Gastrocnemius medialis (tissue), 4 donors: ENCODE measurements at regions not wholly inside any gene's neighbourhood (a gene's known extent, or its start where the extent isn't known, plus 50 kb on each side); places are given as distances from the start of the nearest gene placed in this dataset.

ENCODE experiments used
- ATAC-seq, 2 donors: fragments of 150-250 bp; one replicate each; pipeline ENCODE4 v1.9.1; 2016
- DNase-seq, 2 donors: peaks; one replicate each; pipeline ENCODE4 v3.0.0-alpha.2; 2019
- H3K27ac ChIP-seq, 4 donors: fragments of 200-600 bp; sonication (generic); 1 replicate in 1 of 4; 2 replicates in 3 of 4; pipeline ENCODE4 v1.5.1; 2016 to 2018; ENCODE audit warnings: mild to moderate bottlenecking in 2 of 4, moderate library complexity in 1 of 4
- H3K27me3 ChIP-seq, 3 donors: fragments of 200-600 bp; sonication (generic) in 2 of 3; 1 replicate in 1 of 3; 2 replicates in 2 of 3; pipeline versions ENCODE4 v1.5.1 to v1.6.0; 2016 to 2019; ENCODE audit warnings: mild to moderate bottlenecking in 1 of 3, moderate library complexity in 1 of 3
- H3K36me3 ChIP-seq, 2 donors: fragments of 200-600 bp; sonication (generic) in 1 of 2; one replicate each; pipeline ENCODE4 v1.5.1; 2017 to 2018
- H3K4me1 ChIP-seq, 2 donors: fragments of 200-600 bp; sonication (generic) in 1 of 2; one replicate each; pipeline ENCODE4 v1.5.1; 2016 to 2017; ENCODE audit warnings: mild to moderate bottlenecking in 2 of 2
- H3K4me3 ChIP-seq, 4 donors: fragments of 200-600 bp; sonication (generic) in 3 of 4; 1 replicate in 1 of 4; 2 replicates in 3 of 4; pipeline ENCODE4 v1.5.1; 2016 to 2019; ENCODE audit warnings: mild to moderate bottlenecking in 2 of 4
- H3K9me3 ChIP-seq, 3 donors: fragments of 200-600 bp; sonication (generic) in 2 of 3; 1 replicate in 1 of 3; 2 replicates in 2 of 3; pipeline ENCODE4 v1.5.1; 2016 to 2019
- POLR2A ChIP-seq, 2 donors: fragments of 450-650 bp; IDR thresholded peaks; one replicate each; pipeline ENCODE4 v1.6.1; 2017; ENCODE audit warnings: antibody characterized with exemption in 2 of 2, mild to moderate bottlenecking in 2 of 2, moderate library complexity in 2 of 2
- in situ Hi-C, 4 donors: fragments of 200-750 bp; cut with MboI; loops; one replicate each; pipeline versions ENCODE4 v1.15.0 to v1.8.0; 2017; ENCODE audit warnings: low sequenced_read_pairs in 4 of 4
- intact Hi-C: fragments of 100-400 bp; cut with DNase I; formaldehyde crosslinking; loops from one replicate; pipeline ENCODE4 v1.15.1; 2023; ENCODE audit warnings: low total_unique reads
- TF ChIP-seq, protein P1 (sequence below), 5 experiments: fragments of 450-650 bp in 3 of 5; fragments of 200-600 bp in 2 of 5; sonication (generic) in 2 of 5; IDR thresholded peaks in 4 of 5; conservative IDR thresholded peaks in 1 of 5; 1 replicate in 4 of 5; 2 replicates in 1 of 5; pipeline ENCODE4 v1.5.1; 2016 to 2019; ENCODE audit warnings: antibody characterized with exemption in 5 of 5, mild to moderate bottlenecking in 3 of 5, moderate library complexity in 3 of 5

DNA sequence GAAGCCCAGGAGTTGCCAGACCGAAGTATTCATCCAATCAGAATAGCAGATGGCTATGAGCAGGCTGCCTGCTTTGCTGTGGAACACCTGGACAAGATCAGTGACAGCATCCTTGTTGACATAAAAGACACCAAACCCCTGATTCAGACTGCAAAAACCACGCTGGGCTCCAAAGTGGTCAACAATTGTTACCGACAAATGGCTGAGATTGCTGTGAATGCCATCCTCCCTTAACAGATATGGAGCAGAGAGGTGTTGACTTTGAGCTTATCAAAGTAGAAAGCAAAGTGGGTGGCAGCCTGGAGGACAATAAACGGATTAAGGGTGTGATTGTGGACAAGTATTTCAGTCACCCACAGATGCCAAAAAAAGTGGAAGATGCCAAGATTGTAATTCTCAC is 250.3 kb upstream of the OBI1 start:
- Histone ChIP-seq H3K36me3 (no peaks in the 10 kb centered on the region), H3K4me1 (no peaks in the 10 kb centered on the region), H3K4me3 (no peak overlapping the region), H3K9me3 (no peaks in the 10 kb centered on the region), H3K27me3 (no peaks in the 10 kb centered on the region), H3K27ac (no peak overlapping the region)
- intact Hi-C loops: no loop called here
- TF ChIP-seq, protein P1, sequence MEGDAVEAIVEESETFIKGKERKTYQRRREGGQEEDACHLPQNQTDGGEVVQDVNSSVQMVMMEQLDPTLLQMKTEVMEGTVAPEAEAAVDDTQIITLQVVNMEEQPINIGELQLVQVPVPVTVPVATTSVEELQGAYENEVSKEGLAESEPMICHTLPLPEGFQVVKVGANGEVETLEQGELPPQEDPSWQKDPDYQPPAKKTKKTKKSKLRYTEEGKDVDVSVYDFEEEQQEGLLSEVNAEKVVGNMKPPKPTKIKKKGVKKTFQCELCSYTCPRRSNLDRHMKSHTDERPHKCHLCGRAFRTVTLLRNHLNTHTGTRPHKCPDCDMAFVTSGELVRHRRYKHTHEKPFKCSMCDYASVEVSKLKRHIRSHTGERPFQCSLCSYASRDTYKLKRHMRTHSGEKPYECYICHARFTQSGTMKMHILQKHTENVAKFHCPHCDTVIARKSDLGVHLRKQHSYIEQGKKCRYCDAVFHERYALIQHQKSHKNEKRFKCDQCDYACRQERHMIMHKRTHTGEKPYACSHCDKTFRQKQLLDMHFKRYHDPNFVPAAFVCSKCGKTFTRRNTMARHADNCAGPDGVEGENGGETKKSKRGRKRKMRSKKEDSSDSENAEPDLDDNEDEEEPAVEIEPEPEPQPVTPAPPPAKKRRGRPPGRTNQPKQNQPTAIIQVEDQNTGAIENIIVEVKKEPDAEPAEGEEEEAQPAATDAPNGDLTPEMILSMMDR (IDR thresholded peaks at IDR 0.05 in 4 of 5, conservative IDR thresholded peaks at IDR 0.05 in 1 of 5): no peak
- no peak for TF ChIP-seq POLR2A (IDR thresholded peaks at IDR 0.05)
- ATAC-seq (no peak), DNase-seq (no peak)
- in situ Hi-C loops: no loop called here

DNA sequence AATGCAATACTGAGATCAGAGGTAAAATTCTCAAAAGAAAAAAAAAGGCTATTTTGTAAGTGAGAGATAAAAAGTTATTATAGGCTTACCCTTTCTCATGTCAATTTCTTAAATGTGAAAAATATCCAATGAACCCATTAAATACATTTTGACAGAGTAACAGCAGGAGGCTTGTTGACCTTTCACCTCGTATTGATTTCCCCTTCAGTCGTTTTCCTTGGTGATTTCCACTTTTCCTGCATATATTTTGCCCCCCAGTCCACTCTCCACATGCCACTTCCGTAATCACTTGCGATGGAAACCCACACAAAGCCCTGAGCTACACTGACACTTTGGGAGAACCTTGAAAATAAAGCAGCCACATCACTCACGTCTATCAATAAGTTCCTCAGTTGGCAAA is 248.1 kb upstream of the OBI1 start:
- Histone ChIP-seq H3K9me3 (no peaks in the 10 kb centered on the region), H3K4me3 (no peak overlapping the region), H3K4me1 (no peaks in the 10 kb centered on the region), H3K36me3 (no peaks in the 10 kb centered on the region), H3K27me3 (no peaks in the 10 kb centered on the region), H3K27ac (no peak overlapping the region)
- DNase-seq (no peak), ATAC-seq (no peak)
- TF ChIP-seq, protein P1 (IDR thresholded peaks at IDR 0.05 in 4 of 5, conservative IDR thresholded peaks at IDR 0.05 in 1 of 5): no peak
- TF ChIP-seq POLR2A (IDR thresholded peaks at IDR 0.05): no peak
- intact Hi-C loops (no loop called here), in situ Hi-C loops (no loop called here)

DNA sequence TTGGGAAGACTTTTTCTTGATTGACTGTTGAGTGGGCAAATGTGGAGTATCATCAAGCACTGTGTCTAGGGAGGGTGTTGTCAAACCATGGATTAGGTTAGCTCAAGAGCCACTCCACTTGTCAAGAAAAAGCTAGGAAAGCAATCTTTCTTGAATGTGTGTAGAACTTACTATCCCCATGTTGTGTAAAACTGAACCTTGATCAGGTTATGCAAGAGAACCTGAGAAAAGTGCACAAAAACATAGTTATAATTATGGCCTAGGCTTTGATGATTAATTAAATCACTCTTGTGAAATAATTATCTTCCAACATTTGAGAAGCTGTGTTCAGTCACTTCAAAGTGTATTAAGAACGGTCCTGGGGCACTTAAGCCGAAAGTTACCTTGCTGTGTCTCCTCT is 238.2 kb upstream of the OBI1 start:
- H3K27me3 ChIP-seq: no peaks in the 10 kb centered on the region
- no peak for DNase-seq
- TF ChIP-seq POLR2A (IDR thresholded peaks at IDR 0.05): no peak
- H3K36me3 ChIP-seq: no peaks in the 10 kb centered on the region
- H3K27ac ChIP-seq: no peak overlapping the region
- no peaks in the 10 kb centered on the region for H3K4me1 ChIP-seq
- H3K4me3 ChIP-seq: no peak overlapping the region
- H3K9me3 ChIP-seq: no peaks in the 10 kb centered on the region
- ATAC-seq: no peak
- intact Hi-C loops (no loop called here), in situ Hi-C loops (no loop called here)

DNA sequence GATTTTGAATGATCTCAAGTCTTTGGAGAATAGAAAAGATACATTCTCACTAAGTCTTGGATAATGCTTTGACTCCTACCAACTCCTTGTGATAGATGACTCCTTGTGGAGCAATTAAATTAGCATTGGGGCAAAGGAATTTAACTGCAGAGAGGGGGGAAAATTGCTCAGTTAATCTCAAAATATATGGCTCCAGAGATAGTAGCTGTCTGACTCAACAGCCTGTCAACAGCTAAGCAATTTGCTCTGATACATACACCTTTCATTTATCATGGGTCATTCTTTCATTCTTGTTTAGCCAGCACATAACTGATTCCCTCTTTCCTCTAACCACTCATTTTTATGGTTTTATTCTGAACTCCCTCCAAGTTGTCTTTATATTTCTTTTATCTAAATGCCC is 225.6 kb upstream of the OBI1 start:
- ATAC-seq: no peak
- no peak overlapping the region for H3K27ac ChIP-seq
- H3K4me1 ChIP-seq: no peaks in the 10 kb centered on the region
- H3K4me3 ChIP-seq: no peak overlapping the region
- H3K9me3 ChIP-seq: no peaks in the 10 kb centered on the region
- in situ Hi-C loops: no loop called here
- intact Hi-C loops: no loop called here
- no peaks in the 10 kb centered on the region for H3K36me3 ChIP-seq
- TF ChIP-seq, protein P1 (IDR thresholded peaks at IDR 0.05 in 4 of 5, conservative IDR thresholded peaks at IDR 0.05 in 1 of 5): no peak
- no peak for TF ChIP-seq POLR2A (IDR thresholded peaks at IDR 0.05)
- DNase-seq: no peak
- H3K27me3 ChIP-seq: no peaks in the 10 kb centered on the region

DNA sequence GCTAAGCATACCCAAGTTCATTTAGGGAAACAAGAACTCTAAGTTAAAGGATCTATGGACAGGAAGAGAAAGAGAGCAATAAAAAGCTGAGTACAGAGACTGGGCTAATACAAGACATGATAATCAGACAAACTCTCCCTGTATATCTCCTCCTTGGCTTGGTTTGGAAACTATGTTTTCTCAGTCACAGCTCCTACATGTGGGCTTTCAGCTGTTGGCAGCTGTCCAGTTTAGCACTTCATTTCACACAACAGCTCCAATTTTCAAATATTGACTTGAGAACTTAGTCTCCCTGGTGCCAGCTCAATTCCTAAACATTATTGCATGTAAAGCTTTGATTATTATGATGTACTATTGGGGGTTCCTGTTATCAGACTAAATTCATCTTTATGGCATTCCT is 222.8 kb upstream of the OBI1 start:
- ATAC-seq (no peak), DNase-seq (no peak)
- Histone ChIP-seq H3K4me3 (no peak overlapping the region), H3K9me3 (no peaks in the 10 kb centered on the region), H3K27ac (no peak overlapping the region), H3K36me3 (no peaks in the 10 kb centered on the region), H3K27me3 (no peaks in the 10 kb centered on the region), H3K4me1 (no peaks in the 10 kb centered on the region)
- in situ Hi-C loops: no loop called here
- TF ChIP-seq POLR2A (IDR thresholded peaks at IDR 0.05): no peak
- TF ChIP-seq, protein P1 (IDR thresholded peaks at IDR 0.05 in 4 of 5, conservative IDR thresholded peaks at IDR 0.05 in 1 of 5): no peak
- intact Hi-C loops: no loop called here
